Central memory CD8-positive, alpha-beta T cell (primary cell): ENCODE measurements at regions not wholly inside any gene's neighbourhood (a gene's known extent, or its start where the extent isn't known, plus 50 kb on each side); places are given as distances from the start of the nearest gene placed in this dataset.

Experiments
- ATAC-seq: fragments of 150-1000 bp; cut with Tn5 transposase; replicated peaks from 2 replicates; pipeline ENCODE4 v1.10.0; 2022; ENCODE audit warnings: mild to moderate bottlenecking, moderate FRiP score, moderate number of reproducible peaks; ENCODE audit not compliant: poor library complexity, severe bottlenecking; ENCODE audit errors: extremely low read depth
- DNase-seq, 2 donors: peaks; one replicate each; pipeline ENCODE4 v3.0.0; 2021; ENCODE audit warnings: low spot score in 2 of 2
- H3K27ac Mint-ChIP-seq: one replicate; pipeline ENCODE4 v1.8.0; 2022; ENCODE audit warnings: low read depth, mild to moderate bottlenecking, moderate library complexity, mixed read lengths
- H3K27me3 Mint-ChIP-seq: one replicate; pipeline ENCODE4 v1.8.0; 2022; ENCODE audit warnings: mixed read lengths
- H3K36me3 Mint-ChIP-seq: one replicate; pipeline ENCODE4 v1.8.0; 2022; ENCODE audit warnings: mild to moderate bottlenecking, moderate library complexity, mixed read lengths; ENCODE audit not compliant: insufficient read depth
- H3K4me1 Mint-ChIP-seq: one replicate; pipeline ENCODE4 v1.8.0; 2022; ENCODE audit warnings: mixed read lengths
- H3K4me3 Mint-ChIP-seq: one replicate; pipeline ENCODE4 v1.8.0; 2022; ENCODE audit warnings: mild to moderate bottlenecking, moderate library complexity, mixed read lengths
- H3K9me3 Mint-ChIP-seq: one replicate; pipeline ENCODE4 v1.8.0; 2022; ENCODE audit warnings: mixed read lengths

DNA sequence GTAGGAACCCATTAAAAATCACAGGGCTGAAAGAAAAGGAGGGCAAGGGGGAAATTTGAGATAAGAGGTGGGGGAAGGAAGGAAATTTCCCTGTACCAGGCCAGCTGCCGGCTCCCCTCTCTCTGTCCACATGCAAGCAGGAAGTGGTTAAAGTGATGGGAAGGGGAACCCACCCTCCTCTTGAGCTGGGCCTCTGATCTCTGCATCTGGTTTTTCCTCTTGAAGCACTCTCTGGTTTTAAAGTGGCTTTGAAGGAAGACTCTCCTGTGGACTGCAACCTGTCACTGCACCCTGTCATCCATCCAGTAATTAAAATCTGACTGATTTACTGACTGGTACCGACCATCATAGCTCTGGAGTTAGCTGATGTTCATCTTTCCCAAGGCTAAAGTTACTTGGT, 239.6 kb downstream of the TSHZ3 start:
- Mint-ChIP-seq H3K27ac (no peak overlapping the region), H3K9me3 (no peaks in the 10 kb centered on the region), H3K4me1 (peaks cover 11% of the 10 kb centered on the region), H3K4me3 (no peak overlapping the region), H3K36me3 (peaks cover 2% of the 10 kb centered on the region), H3K27me3 (peaks cover 84% of the 10 kb centered on the region)
- ATAC-seq (no peak), DNase-seq (no peak)

DNA sequence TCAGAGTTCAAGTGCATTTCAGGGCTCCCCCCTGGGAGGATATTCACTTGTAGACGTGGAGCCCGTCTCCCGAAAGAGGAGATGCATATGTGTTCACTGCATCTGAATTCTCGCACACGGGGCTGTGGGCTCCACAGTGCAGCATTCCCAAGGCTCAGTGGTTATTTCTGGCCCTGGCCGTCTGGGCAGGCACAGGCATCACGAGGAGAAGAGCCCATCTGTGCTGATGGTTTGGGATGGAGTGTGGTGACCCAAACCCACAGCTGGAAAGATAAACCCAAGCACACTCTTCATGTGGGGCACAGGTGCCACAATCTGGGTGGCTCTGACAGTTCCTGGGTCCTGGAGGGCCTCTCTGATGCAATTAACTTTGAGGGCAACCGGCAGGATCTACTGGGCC, 242.1 kb downstream of the TSHZ3 start:
- H3K36me3 Mint-ChIP-seq = peaks cover 2% of the 10 kb centered on the region
- H3K27me3 Mint-ChIP-seq = peaks cover 75% of the 10 kb centered on the region
- no peak overlapping the region for H3K27ac Mint-ChIP-seq

DNA sequence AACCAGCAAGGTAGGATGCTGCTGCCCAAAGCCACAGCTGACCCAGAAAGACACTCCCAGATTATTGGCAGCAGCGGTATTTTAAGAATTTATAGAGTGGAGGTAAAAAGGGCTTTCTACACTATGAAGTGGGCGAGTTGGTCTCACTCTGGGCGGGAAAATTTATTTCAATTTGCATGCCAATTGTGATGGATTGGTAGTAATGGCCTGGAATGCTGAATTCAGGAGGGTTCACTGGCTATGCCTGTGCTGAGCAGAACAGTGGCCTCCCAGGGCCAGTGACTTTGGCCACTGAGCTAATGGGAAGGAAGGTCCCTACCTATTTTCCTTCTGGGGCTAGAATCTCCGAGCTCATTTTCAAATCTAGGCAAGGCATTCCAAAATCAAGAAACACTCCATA, 243.5 kb downstream of the TSHZ3 start:
- Mint-ChIP-seq H3K9me3 (no peaks in the 10 kb centered on the region), H3K36me3 (peaks cover 2% of the 10 kb centered on the region)

More for the DNA sequence above, 242.1 kb downstream of the TSHZ3 start:
- Mint-ChIP-seq H3K4me1 (peaks cover 11% of the 10 kb centered on the region), H3K4me3 (no peak overlapping the region), H3K9me3 (no peaks in the 10 kb centered on the region)
- no peak for ATAC-seq
- DNase-seq = no peak

DNA sequence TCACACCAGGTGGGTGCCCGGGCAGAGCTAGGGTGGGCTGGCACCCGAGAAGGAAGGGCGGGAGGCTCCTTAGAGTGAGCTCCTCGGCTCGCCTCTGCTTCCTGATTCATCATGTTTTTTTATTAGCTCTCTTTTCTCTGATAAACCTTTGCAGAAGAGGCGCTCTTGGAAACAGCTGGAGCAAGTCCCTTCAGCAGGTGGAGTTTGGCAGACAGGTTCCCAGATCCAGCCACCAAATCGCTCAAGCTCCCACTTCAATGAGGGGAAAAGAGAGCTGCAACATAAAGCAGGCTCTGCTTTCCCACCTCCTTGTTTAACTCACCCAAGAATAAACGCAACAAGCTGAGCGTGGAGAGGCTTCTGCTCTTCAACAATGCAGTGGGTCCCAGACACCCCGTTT, 244.8 kb downstream of the TSHZ3 start:
- H3K27ac Mint-ChIP-seq = no peak overlapping the region

More for the DNA sequence above, 243.5 kb downstream of the TSHZ3 start:
- Mint-ChIP-seq H3K27ac (no peak overlapping the region), H3K4me3 (no peak overlapping the region), H3K27me3 (peaks cover 69% of the 10 kb centered on the region), H3K4me1 (peaks cover 11% of the 10 kb centered on the region)
- DNase-seq (no peak), ATAC-seq (no peak)

DNA sequence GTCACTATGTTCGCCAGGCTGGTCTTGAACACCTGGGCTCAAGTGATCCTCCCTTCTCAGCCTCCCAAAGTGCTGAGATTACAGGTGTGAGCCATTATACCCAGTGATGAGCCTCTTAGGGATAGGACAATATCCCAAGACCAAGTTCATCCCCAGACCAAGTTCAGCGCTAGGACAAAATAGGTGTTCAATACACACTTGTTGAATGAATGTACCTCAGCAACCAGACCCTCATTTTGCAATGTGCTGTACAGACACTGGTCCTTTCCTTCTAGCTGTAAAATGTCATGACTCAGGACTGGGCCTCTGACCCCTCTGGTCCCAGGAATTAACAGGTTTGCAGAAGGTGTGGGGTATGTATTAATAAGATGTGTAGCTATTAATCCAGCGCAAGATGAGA, 246.0 kb downstream of the TSHZ3 start:
- Mint-ChIP-seq H3K27me3 (peaks cover 48% of the 10 kb centered on the region), H3K4me1 (no peaks in the 10 kb centered on the region), H3K36me3 (peaks cover 2% of the 10 kb centered on the region), H3K9me3 (no peaks in the 10 kb centered on the region), H3K4me3 (no peak overlapping the region), H3K27ac (no peak overlapping the region)
- no peak for DNase-seq
- ATAC-seq = no peak

More for the DNA sequence above, 244.8 kb downstream of the TSHZ3 start:
- H3K4me3 Mint-ChIP-seq = no peak overlapping the region
- peaks cover 2% of the 10 kb centered on the region for H3K36me3 Mint-ChIP-seq
- H3K9me3 Mint-ChIP-seq = no peaks in the 10 kb centered on the region
- H3K4me1 Mint-ChIP-seq = peaks cover 5% of the 10 kb centered on the region
- no peak for ATAC-seq
- H3K27me3 Mint-ChIP-seq = peaks cover 59% of the 10 kb centered on the region
- DNase-seq = no peak

DNA sequence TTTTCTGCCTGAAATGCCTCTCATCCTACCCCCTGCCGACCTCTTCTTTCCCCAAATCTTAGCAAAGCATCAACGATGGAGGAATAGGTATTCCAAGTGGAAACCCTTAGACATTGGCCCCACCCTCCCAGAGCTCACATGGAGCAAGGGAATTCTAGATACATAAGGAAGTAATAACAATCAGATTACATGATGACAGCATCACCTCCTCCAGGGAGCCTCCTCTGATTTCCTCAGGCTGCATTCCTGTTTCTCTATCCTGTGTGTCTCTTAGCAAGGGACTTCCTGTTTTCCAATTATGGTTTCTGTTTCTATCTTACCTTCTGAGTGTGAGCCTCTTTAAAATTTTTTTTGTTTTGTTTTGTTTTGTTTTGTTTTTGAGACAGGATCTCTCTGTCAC, 246.6 kb downstream of the TSHZ3 start:
- no peak for DNase-seq
- no peaks in the 10 kb centered on the region for H3K36me3 Mint-ChIP-seq
- no peaks in the 10 kb centered on the region for H3K9me3 Mint-ChIP-seq
- ATAC-seq = no peak
- no peaks in the 10 kb centered on the region for H3K4me1 Mint-ChIP-seq
- no peak overlapping the region for H3K4me3 Mint-ChIP-seq
- no peak overlapping the region for H3K27ac Mint-ChIP-seq
- H3K27me3 Mint-ChIP-seq = peaks cover 43% of the 10 kb centered on the region

DNA sequence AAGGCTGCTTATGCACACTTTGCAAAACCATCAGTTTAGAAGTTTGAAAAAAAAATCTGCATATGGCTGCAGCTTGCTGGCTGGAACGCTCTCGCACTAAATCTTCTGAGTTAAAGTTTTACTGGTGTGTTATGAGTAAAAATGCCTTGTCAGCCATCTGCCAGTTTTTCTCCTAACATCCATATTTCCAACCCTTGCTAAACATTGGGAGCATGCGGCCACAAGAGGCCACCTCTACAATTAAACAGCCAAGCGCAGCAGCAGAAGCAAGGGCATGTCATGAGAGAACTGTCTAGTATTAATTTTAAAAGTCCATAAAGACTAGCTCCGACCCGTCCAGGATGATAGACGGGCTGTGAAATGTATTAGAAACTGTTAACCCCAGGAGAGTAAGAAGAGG, 248.3 kb downstream of the TSHZ3 start:
- H3K4me3 Mint-ChIP-seq = no peak overlapping the region
- H3K27ac Mint-ChIP-seq = no peak overlapping the region
- no peaks in the 10 kb centered on the region for H3K4me1 Mint-ChIP-seq
- no peaks in the 10 kb centered on the region for H3K9me3 Mint-ChIP-seq
- no peak for ATAC-seq
- H3K36me3 Mint-ChIP-seq = no peaks in the 10 kb centered on the region
- peaks cover 36% of the 10 kb centered on the region for H3K27me3 Mint-ChIP-seq
- DNase-seq = no peak

DNA sequence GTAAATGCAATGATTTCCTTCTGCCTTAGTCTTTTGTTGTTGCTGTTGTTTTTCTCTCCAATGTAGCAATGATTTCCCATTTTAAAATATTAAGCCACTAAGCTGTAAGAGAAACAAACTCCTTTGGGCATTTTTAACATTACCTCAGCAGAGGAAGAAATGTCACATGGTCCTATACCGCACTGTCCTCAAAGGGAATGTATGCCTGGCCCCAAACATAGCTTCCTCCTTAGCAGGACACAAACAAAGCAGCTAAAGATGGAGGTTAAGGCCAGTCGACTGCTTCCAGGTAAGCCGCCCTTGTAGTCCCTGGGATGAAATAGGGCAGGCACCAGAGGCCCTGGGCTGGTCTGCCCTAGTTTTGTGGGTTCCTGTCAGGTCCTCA, 249.0 kb downstream of the TSHZ3 start:
- peaks cover 28% of the 10 kb centered on the region for H3K27me3 Mint-ChIP-seq
- no peak for ATAC-seq
- DNase-seq = no peak

DNA sequence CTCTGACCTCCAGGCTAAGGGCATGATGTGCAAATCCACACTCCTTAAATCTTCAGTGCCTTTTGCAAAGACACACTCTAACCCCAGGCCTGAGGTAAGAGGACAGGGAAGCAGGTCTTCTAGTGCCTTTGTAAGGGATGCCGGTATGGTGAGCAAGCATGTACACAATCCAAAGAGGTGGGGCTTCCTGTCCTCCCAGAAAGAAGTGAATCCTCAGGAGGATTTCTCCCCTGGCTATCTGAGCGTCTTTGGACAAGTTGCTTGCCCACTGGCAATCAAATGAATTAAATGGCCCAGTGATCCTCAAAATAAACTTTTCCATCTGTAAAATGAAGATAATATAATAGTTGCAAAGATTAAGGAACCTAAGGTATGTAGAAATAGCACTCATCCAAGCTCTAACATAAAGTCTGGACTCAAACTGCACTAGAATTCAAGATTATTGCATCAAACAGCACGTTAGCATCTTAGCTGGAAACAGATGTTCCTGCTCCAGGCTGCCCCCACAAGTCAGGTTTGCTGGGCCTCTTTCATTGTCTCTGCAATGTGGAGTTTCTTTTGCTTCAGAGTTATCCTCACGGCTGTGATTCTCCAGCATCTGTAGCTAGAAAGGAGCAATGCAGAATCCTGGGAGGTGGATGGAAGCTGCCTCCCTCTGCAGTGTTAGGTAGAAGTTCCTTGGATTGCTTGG, 249.6 kb downstream of the TSHZ3 start:
- Mint-ChIP-seq H3K4me3 (no peak overlapping the region), H3K27me3 (peaks cover 22% of the 10 kb centered on the region), H3K9me3 (no peaks in the 10 kb centered on the region), H3K27ac (no peak overlapping the region), H3K4me1 (no peaks in the 10 kb centered on the region), H3K36me3 (no peaks in the 10 kb centered on the region)
- DNase-seq (no peak), ATAC-seq (no peak)

More for the DNA sequence above, 249.0 kb downstream of the TSHZ3 start:
- H3K36me3 Mint-ChIP-seq = no peaks in the 10 kb centered on the region
- no peak overlapping the region for H3K27ac Mint-ChIP-seq
- H3K4me1 Mint-ChIP-seq = no peaks in the 10 kb centered on the region
- no peaks in the 10 kb centered on the region for H3K9me3 Mint-ChIP-seq
- H3K4me3 Mint-ChIP-seq = no peak overlapping the region

DNA sequence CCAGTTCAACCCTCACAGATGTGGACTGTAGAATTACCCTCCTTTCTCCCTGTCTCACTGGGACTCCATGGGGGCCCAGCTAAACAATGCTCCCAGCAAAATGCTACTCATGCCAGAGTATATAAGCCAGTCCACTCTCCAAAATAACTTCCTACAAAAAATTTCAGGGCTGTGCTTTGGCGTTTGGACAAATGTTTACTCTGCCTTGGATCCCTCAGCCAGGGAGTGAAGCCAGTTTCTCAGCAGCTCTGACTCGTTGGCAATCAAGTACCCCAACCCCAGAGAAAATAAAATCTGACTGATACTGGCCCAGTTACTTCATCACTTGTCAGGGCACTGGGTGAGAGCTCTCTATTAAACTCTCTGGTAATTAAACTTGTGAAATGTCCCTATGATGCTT, 250.4 kb downstream of the TSHZ3 start:
- Mint-ChIP-seq H3K4me3 (no peak overlapping the region), H3K36me3 (no peaks in the 10 kb centered on the region), H3K27ac (no peak overlapping the region), H3K27me3 (peaks cover 17% of the 10 kb centered on the region), H3K4me1 (no peaks in the 10 kb centered on the region), H3K9me3 (no peaks in the 10 kb centered on the region)
- ATAC-seq (no peak), DNase-seq (no peak)

DNA sequence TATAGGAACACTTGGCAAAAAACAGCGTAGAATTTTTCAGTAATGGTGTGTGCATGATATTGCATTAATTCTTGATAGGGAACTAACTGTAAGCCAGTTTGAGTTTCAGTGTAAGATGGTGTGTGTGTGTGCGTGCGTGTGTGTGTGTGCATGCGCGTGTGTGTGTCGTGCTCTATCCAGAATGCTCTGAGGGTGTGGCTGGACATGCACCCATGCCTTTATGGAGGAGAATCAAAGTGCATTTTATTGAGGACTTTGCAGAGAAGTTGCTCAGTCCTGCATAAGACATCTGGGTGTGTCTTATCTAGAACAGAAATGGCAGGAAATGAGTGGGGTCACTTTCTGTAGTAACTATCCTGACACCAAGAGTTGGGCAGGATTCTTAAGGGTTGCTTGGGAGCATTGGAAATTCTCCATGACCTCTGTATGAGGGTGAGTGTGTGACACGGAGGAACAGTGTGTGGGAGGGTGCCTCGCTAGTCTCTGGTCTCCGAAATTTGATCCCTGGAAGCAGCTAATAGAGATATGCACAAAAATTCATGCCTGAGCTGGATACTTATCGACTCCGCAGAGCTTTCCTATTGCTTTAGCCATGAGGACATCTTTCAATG, 252.2 kb downstream of the TSHZ3 start:
- Mint-ChIP-seq H3K4me3 (no peak overlapping the region), H3K9me3 (no peaks in the 10 kb centered on the region), H3K36me3 (no peaks in the 10 kb centered on the region), H3K27me3 (peaks cover 6% of the 10 kb centered on the region), H3K4me1 (no peaks in the 10 kb centered on the region), H3K27ac (no peak overlapping the region)
- DNase-seq = no peak
- no peak for ATAC-seq

DNA sequence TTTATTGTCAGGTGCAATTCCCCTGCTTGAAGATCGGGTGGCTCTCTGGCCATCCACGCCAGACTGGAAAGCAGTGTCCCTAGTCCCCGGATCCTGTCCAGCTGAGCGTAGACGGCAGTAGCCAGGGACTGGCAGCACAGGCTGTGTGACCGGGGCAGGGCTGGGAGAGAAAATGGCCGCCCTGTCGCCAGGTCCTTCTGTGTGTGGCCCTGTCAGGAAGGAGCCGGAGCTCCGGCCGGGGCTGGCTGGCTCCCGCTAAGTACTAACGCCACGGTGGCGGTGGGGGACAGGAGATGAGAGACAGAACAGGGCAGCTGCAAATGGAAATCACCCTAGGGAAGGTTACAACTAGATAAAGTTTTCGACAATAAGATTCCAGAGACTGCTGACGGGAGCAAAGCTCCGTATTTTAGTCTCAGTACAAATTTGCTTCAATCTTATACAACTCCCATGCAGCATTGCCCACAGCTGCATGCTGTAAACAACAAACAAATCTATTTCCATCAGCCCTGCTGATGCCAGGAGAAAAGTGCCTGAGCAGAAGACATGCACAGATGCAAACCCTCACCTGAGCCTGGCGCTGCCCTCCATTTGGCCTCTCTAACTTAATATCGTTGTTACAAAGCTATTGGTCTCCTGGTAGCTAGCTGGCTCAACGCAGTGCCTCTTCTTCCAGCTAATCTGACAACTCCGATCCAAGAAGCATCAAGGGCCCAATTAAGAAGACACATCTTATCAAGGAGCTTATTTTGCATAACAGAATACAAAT, 253.0 kb downstream of the TSHZ3 start:
- Mint-ChIP-seq H3K27ac (no peak overlapping the region), H3K36me3 (no peaks in the 10 kb centered on the region), H3K4me1 (no peaks in the 10 kb centered on the region), H3K4me3 (no peak overlapping the region), H3K27me3 (no peaks in the 10 kb centered on the region), H3K9me3 (no peaks in the 10 kb centered on the region)
- ATAC-seq (no peak), DNase-seq (no peak)
